ENCODE measurements at regions not wholly inside any gene's neighbourhood (a gene's known extent, or its start where the extent isn't known, plus 50 kb on each side); places are given as distances from the start of the nearest gene placed in this dataset.

GRCh38 chr7:31455844-31456243, 58.0 kb upstream of the ITPRID1 start:
- no peak for DNase-seq (ENCODE audit: low read depth)

- DNase-seq (ENCODE audit: low read depth) = no peak
Measured at GRCh38 chr7:31456646-31457368, 57.1 kb upstream of the ITPRID1 start.

- no peak for DNase-seq (ENCODE audit: low read depth)
Measured at GRCh38 chr7:31457551-31457950, 56.3 kb upstream of the ITPRID1 start.

- DNase-seq (ENCODE audit: low read depth) = no peak
Measured at GRCh38 chr7:31458203-31458602, 55.7 kb upstream of the ITPRID1 start.

- DNase-seq (ENCODE audit: low read depth) = no peak
Measured at GRCh38 chr7:31462636-31463035, 51.3 kb upstream of the ITPRID1 start.
